Tibial nerve (tissue), 4 donors: ENCODE measurements at regions not wholly inside any gene's neighbourhood (a gene's known extent, or its start where the extent isn't known, plus 50 kb on each side); places are given as distances from the start of the nearest gene placed in this dataset.

Source experiments
- DNase-seq, 2 donors: peaks; one replicate each; pipeline ENCODE4 v3.0.0-alpha.2; 2019; ENCODE audit warnings: low spot score in 2 of 2
- H3K27ac ChIP-seq, 4 donors: fragments of 200-600 bp; sonication (generic) in 3 of 4; one replicate each; pipeline ENCODE4 v1.5.1; 2017 to 2019; ENCODE audit warnings: mild to moderate bottlenecking in 1 of 4
- H3K27me3 ChIP-seq, 2 donors: fragments of 200-600 bp; sonication (generic) in 1 of 2; one replicate each; pipeline versions ENCODE4 v1.5.1 to v1.6.0; 2017 to 2019
- H3K36me3 ChIP-seq, 3 donors: fragments of 200-600 bp; sonication (generic); one replicate each; pipeline ENCODE4 v1.5.1; 2018 to 2019
- H3K4me1 ChIP-seq, 4 donors: fragments of 200-600 bp; sonication (generic) in 3 of 4; one replicate each; pipeline ENCODE4 v1.5.1; 2017 to 2019
- H3K4me3 ChIP-seq, 4 donors: fragments of 200-600 bp; sonication (generic) in 3 of 4; one replicate each; pipeline ENCODE4 v1.5.1; 2017 to 2019; ENCODE audit warnings: mild to moderate bottlenecking in 1 of 4, moderate library complexity in 1 of 4
- H3K9me3 ChIP-seq, 4 donors: fragments of 200-600 bp; sonication (generic) in 3 of 4; one replicate each; pipeline ENCODE4 v1.5.1; 2017 to 2019
- EP300 ChIP-seq, 2 donors: sonication (generic); formaldehyde crosslinking; IDR thresholded peaks; one replicate each; pipeline ENCODE4 v1.6.1; 2017; ENCODE audit warnings: antibody characterized with exemption in 2 of 2, mild to moderate bottlenecking in 1 of 2
- POLR2A ChIP-seq, 2 donors: fragments of 450-650 bp; IDR thresholded peaks; one replicate each; pipeline ENCODE4 v1.6.1; 2017; ENCODE audit warnings: antibody characterized with exemption in 2 of 2, mild to moderate bottlenecking in 2 of 2, moderate library complexity in 2 of 2
- WGBS, 2 donors: methylation state at CpG; one replicate each; pipeline ENCODE4 v1.1.5; 2018; 5-methylcytosine and 5-hydroxymethylcytosine counted together
- TF ChIP-seq, protein P1 (sequence below), 5 experiments: fragments of 200-600 bp in 3 of 5; fragments of 450-650 bp in 2 of 5; sonication (generic) in 3 of 5; IDR thresholded peaks; one replicate each; pipeline ENCODE4 v1.5.1; 2016 to 2019; ENCODE audit warnings: antibody characterized with exemption in 5 of 5, mild to moderate bottlenecking in 3 of 5, moderate library complexity in 2 of 5

DNA sequence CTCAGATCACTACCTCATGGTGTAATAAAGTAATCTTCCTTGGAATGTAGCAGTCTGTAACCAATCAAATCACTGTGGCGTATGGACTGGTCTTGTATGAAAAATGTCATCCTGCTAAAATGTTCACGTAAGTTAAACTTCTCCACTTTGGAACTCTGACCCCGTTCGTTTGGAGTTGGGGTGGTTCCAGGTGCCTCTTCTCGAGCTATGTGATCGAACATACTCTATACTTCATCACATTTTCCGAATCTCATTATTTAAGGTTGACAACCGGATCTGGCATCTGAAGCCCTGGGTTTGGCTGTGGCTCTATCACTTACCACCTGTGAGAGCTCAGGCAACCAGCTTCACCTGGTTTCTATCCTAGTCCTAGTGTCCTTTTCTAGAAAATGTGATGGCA lies 148.0 kb upstream of the MYCN start:
- H3K9me3 ChIP-seq, result no peaks in the 10 kb centered on the region
- no peaks in the 10 kb centered on the region for H3K27me3 ChIP-seq
- WGBS, 2 donors, result 87 to 90% methylated on average over 8 of the region's 8 CpGs
- TF ChIP-seq EP300 (IDR thresholded peaks at IDR 0.05) (no peak), POLR2A (IDR thresholded peaks at IDR 0.05) (no peak)
- TF ChIP-seq, protein P1, sequence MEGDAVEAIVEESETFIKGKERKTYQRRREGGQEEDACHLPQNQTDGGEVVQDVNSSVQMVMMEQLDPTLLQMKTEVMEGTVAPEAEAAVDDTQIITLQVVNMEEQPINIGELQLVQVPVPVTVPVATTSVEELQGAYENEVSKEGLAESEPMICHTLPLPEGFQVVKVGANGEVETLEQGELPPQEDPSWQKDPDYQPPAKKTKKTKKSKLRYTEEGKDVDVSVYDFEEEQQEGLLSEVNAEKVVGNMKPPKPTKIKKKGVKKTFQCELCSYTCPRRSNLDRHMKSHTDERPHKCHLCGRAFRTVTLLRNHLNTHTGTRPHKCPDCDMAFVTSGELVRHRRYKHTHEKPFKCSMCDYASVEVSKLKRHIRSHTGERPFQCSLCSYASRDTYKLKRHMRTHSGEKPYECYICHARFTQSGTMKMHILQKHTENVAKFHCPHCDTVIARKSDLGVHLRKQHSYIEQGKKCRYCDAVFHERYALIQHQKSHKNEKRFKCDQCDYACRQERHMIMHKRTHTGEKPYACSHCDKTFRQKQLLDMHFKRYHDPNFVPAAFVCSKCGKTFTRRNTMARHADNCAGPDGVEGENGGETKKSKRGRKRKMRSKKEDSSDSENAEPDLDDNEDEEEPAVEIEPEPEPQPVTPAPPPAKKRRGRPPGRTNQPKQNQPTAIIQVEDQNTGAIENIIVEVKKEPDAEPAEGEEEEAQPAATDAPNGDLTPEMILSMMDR (IDR thresholded peaks at IDR 0.05), result no peak
- peaks cover 0 to 23% (median 0%) of the 10 kb centered on the region in 4 donors for H3K4me1 ChIP-seq
- no peak for DNase-seq
- H3K36me3 ChIP-seq, result no peaks in the 10 kb centered on the region
- no peak overlapping the region for H3K4me3 ChIP-seq
- H3K27ac ChIP-seq, result no peak overlapping the region

DNA sequence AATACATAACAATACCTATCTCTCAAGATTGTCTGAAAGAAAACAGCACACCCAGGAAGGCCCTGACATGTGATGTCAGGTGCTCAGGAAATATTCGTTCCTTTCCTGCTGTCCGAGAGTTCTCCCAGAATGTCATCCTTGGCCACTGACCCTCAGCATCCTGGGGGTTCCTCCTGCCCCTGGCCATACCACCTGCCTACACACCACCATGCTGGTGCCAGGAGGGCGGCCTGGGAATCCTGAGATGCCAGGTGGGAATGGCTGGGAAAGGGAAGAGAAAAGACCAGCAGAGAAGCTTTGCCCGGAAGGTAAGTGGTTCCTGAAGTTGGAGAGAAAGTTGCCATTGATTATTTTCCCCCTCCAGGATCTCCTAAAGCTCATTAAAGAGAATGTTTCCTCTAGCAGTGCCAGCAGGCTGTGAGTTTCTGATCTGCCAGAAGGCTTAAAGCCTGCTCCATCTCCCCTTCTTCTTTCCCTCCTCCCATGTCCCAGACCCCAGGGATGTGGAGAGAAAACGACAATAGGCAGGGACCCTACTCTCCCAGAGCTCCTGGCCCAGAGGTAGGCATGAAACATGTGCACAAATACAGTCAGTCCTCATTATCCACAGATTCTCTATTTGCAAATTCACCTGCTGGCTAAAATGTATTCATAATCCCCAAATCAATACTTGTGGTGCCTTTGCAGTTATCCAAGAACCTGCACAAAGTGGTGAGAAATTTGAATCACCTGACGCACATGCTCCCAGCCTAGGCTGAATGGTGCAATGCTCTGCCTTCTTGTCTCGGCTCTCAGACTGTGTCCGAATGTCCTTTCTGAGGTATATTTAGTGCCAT lies 147.1 kb upstream of the MYCN start:
- Histone ChIP-seq H3K4me3 (no peak overlapping the region), H3K9me3 (no peaks in the 10 kb centered on the region), H3K36me3 (no peaks in the 10 kb centered on the region), H3K27ac (no peak overlapping the region), H3K27me3 (no peaks in the 10 kb centered on the region), H3K4me1 (peaks cover 0 to 26% (median 2%) of the 10 kb centered on the region in 4 donors)
- TF ChIP-seq EP300 (IDR thresholded peaks at IDR 0.05) (no peak), POLR2A (IDR thresholded peaks at IDR 0.05) (no peak)
- TF ChIP-seq, protein P1 (IDR thresholded peaks at IDR 0.05), result no peak
- no peak for DNase-seq
- 90 to 92% methylated on average over 8 of the region's 8 CpGs for WGBS, 2 donors

DNA sequence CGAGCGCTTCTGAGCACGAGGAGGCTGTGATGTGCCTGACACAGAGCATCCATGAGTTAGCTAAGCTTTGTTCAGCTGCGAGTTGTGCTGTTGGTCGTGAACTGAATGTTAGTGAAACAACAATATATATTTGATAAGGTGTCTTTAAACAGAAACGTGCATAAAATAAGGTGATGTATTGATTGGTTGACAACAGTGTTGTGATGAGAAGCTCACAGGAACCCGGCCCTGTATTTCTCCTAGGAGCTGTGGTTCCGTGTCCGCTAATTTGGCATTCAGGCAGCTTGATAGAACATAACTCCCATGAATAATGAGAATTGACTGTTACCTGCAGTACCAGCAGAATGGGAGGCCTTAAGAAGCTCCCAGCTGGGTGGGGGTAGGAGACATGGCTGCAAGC lies 146.4 kb upstream of the MYCN start:
- no peak overlapping the region for H3K4me3 ChIP-seq
- no peak for DNase-seq
- no peaks in the 10 kb centered on the region for H3K27me3 ChIP-seq
- no peak for TF ChIP-seq EP300 (IDR thresholded peaks at IDR 0.05)
- TF ChIP-seq, protein P1 (IDR thresholded peaks at IDR 0.05), result no peak
- TF ChIP-seq POLR2A (IDR thresholded peaks at IDR 0.05), result no peak
- no peak overlapping the region for H3K27ac ChIP-seq
- peaks cover 0 to 30% (median 5%) of the 10 kb centered on the region in 4 donors for H3K4me1 ChIP-seq
- 90 to 93% methylated on average over 9 of the region's 9 CpGs for WGBS, 2 donors
- H3K36me3 ChIP-seq, result no peaks in the 10 kb centered on the region
- no peaks in the 10 kb centered on the region for H3K9me3 ChIP-seq

- 77 to 92% methylated on average over 5 of the region's 5 CpGs for WGBS, 2 donors
- no peak for DNase-seq
- no peak overlapping the region for H3K27ac ChIP-seq
- no peak overlapping the region for H3K4me3 ChIP-seq
- H3K9me3 ChIP-seq, result no peaks in the 10 kb centered on the region
- TF ChIP-seq, protein P1 (IDR thresholded peaks at IDR 0.05), result no peak
- TF ChIP-seq EP300 (IDR thresholded peaks at IDR 0.05) (no peak), POLR2A (IDR thresholded peaks at IDR 0.05) (no peak)
- no peaks in the 10 kb centered on the region for H3K27me3 ChIP-seq
- H3K36me3 ChIP-seq, result no peaks in the 10 kb centered on the region
- H3K4me1 ChIP-seq, result peaks cover 0 to 36% (median 5%) of the 10 kb centered on the region in 4 donors
These were observed 145.7 kb upstream of the MYCN start for GRCh38 chr2:15794608-15795134.

DNA sequence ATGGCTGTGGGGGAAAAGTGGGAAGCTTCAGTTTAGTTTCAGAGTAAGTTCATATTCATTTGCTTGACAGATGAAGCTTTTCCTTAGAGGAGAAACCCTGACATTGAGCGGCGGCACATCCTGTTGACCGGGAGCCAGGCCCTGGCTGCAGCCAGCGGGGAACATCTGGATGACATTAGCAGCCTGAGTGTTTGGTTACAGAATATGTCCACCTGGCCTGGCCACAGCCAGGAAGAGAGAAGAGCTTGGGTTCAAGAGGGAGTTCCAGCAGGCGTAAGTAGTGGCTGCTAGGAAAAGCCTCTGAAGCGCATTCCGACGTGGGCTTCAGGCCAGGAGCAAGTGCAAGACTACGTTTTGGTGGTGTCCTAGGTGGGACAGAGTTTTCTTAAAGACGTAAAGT lies 144.9 kb upstream of the MYCN start:
- Histone ChIP-seq H3K36me3 (no peaks in the 10 kb centered on the region), H3K4me3 (no peak overlapping the region), H3K4me1 (peaks cover 0 to 44% (median 5%) of the 10 kb centered on the region in 4 donors), H3K27ac (no peak overlapping the region), H3K9me3 (no peaks in the 10 kb centered on the region), H3K27me3 (no peaks in the 10 kb centered on the region)
- WGBS, 2 donors, result 45 to 53% methylated on average over 10 of the region's 10 CpGs
- TF ChIP-seq, protein P1 (IDR thresholded peaks at IDR 0.05), result no peak
- TF ChIP-seq POLR2A (IDR thresholded peaks at IDR 0.05) (no peak), EP300 (IDR thresholded peaks at IDR 0.05) (peak in 1 of 2 donors; percentile 73)
- DNase-seq, result peak; percentile 55 to 66
